Lung (tissue), 11 donors: ENCODE measurements at regions not wholly inside any gene's neighbourhood (a gene's known extent, or its start where the extent isn't known, plus 50 kb on each side); places are given as distances from the start of the nearest gene placed in this dataset.
A peak's percentile ranks its signal among the peaks of the same experiment; 100 is the strongest.

Experiments used
- ATAC-seq: fragments of 200-7000 bp; cut with Tn5 transposase; one replicate; pipeline ENCODE4 v1.9.1; 2020; ENCODE audit warnings: moderate number of reproducible peaks; ENCODE audit not compliant: insufficient read depth, low FRiP score
- DNase-seq, 3 donors: peaks; one replicate each; pipeline ENCODE4 v3.0.0-alpha.2; 2013 to 2017
- H3K27ac ChIP-seq, 2 donors: one replicate each; pipeline ENCODE4 v1.5.1; 2013; ENCODE audit warnings: mild to moderate bottlenecking in 2 of 2, moderate library complexity in 2 of 2, control low read depth in 1 of 2, inconsistent platforms in 1 of 2, low read depth in 1 of 2, low read length in 1 of 2
- H3K27me3 ChIP-seq, 3 donors: one replicate each; pipeline ENCODE4 v1.5.1; 2013; ENCODE audit warnings: low read length in 2 of 3; ENCODE audit not compliant: control insufficient read depth in 3 of 3, insufficient read depth in 3 of 3
- H3K36me3 ChIP-seq, 4 donors: one replicate each; pipeline ENCODE4 v1.5.1; 2013; ENCODE audit warnings: low read length in 4 of 4, mild to moderate bottlenecking in 1 of 4, moderate library complexity in 1 of 4; ENCODE audit not compliant: control insufficient read depth in 4 of 4, insufficient read depth in 4 of 4
- H3K4me1 ChIP-seq, 5 donors: one replicate each; pipeline ENCODE4 v1.5.1; 2013; ENCODE audit warnings: low read length in 5 of 5, mild to moderate bottlenecking in 2 of 5, moderate library complexity in 1 of 5; ENCODE audit not compliant: control insufficient read depth in 5 of 5, insufficient read depth in 5 of 5
- H3K4me3 ChIP-seq: one replicate; pipeline ENCODE4 v1.5.1; 2013; ENCODE audit warnings: mild to moderate bottlenecking, control low read depth, moderate library complexity
- H3K9ac ChIP-seq, 2 donors: one replicate each; pipeline ENCODE4 v1.5.1; 2013; ENCODE audit warnings: low read length in 2 of 2, control low read depth in 1 of 2; ENCODE audit not compliant: insufficient read depth in 1 of 2
- H3K9me3 ChIP-seq, 4 donors: one replicate each; pipeline ENCODE4 v1.5.1; 2013; ENCODE audit warnings: low read length in 3 of 4, mild to moderate bottlenecking in 1 of 4, moderate library complexity in 1 of 4; ENCODE audit not compliant: control insufficient read depth in 4 of 4, insufficient read depth in 3 of 4
- CTCF ChIP-seq: IDR thresholded peaks from 2 replicates; pipeline ENCODE4 v1.5.1; 2012; ENCODE audit warnings: mild to moderate bottlenecking; ENCODE audit errors: control extremely low read depth, extremely low read depth
- WGBS, 2 donors: extraction: QIAGEN DNeasy Blood & Tissue Kit; methylation state at CpG; one replicate each; pipeline ENCODE4 v1.1.7; 2013; 5-methylcytosine and 5-hydroxymethylcytosine counted together
- donor health status: control.
- donor health status: control.
- donor health status: Bipolar disorder and iron deficiency.
- donor health status: healthy.
- donor health status: DM: yes; HTN: yes; CAD: no.

GRCh38 chr6:27811451-27811772 lies 100.8 kb downstream of the OR2B2 start:
- DNase-seq (peak in 1 of 3 donors; percentile 68), ATAC-seq (no peak)
- Histone ChIP-seq H3K36me3 (no peaks in the 10 kb centered on the region), H3K9me3 (no peaks in the 10 kb centered on the region), H3K4me1 (peaks cover 4 to 45% (median 7%) of the 10 kb centered on the region in 5 donors), H3K27me3 (no peaks in the 10 kb centered on the region), H3K27ac (no peak overlapping the region), H3K4me3 (no peak overlapping the region), H3K9ac (peak overlapping the region; percentile 86 to 98)
- TF ChIP-seq CTCF, result no peak

- Histone ChIP-seq H3K36me3 (no peaks in the 10 kb centered on the region), H3K4me1 (peaks cover 4 to 45% (median 7%) of the 10 kb centered on the region in 5 donors), H3K9ac (peak overlapping the region; percentile 86 to 98), H3K9me3 (no peaks in the 10 kb centered on the region), H3K27me3 (no peaks in the 10 kb centered on the region), H3K27ac (peak overlapping the region in 1 of 2 donors; percentile 74), H3K4me3 (no peak overlapping the region)
- 21 to 26% methylated on average over 11 of the region's 11 CpGs for WGBS, 2 donors
- ATAC-seq (no peak), DNase-seq (peak in 2 of 3 donors; percentile 26 to 49)
- TF ChIP-seq CTCF, result no peak
Observed at GRCh38 chr6:27810768-27811450, 101.3 kb downstream of the OR2B2 start.

- 1% methylated on average over 51 of the region's 51 CpGs for WGBS, 2 donors
- Histone ChIP-seq H3K9ac (peak overlapping the region; percentile 86 to 98), H3K4me1 (peaks cover 3 to 38% (median 7%) of the 10 kb centered on the region in 5 donors), H3K36me3 (no peaks in the 10 kb centered on the region), H3K4me3 (peak overlapping the region; percentile 44), H3K9me3 (no peaks in the 10 kb centered on the region), H3K27ac (peak overlapping the region; percentile 29 to 95), H3K27me3 (no peaks in the 10 kb centered on the region)
- TF ChIP-seq CTCF, result no peak
- peak; percentile 71 for ATAC-seq
- peak; percentile 91 to 99 (median 98) for DNase-seq
Observed at GRCh38 chr6:27809939-27810767, 102.0 kb downstream of the OR2B2 start.
